ENCODE measurements at regions not wholly inside any gene's neighbourhood (a gene's known extent, or its start where the extent isn't known, plus 50 kb on each side); places are given as distances from the start of the nearest gene placed in this dataset.
"Not testable (repeated sequence)": the region's sequence is repeated elsewhere in the genome, so short reads cannot be mapped to it uniquely, and the experiment has no call there.

GRCh38 chr5:177939246-177940171 is 56.5 kb downstream of the PROP1 start:
- not testable (repeated sequence) for TF ChIP-seq CTCF, POLR2AphosphoS5, POLR2A (IDR thresholded peaks at IDR 0.05)
